CD4-positive, alpha-beta T cell treated with Interleukin-12 subunit alpha and Interleukin-12 subunit beta, for 1 hour (primary cell): ENCODE measurements at regions not wholly inside any gene's neighbourhood (a gene's known extent, or its start where the extent isn't known, plus 50 kb on each side); places are given as distances from the start of the nearest gene placed in this dataset.

Experiments used
- DNase-seq: peaks from one replicate; pipeline ENCODE4 v3.0.0-alpha.2; 2020

DNA sequence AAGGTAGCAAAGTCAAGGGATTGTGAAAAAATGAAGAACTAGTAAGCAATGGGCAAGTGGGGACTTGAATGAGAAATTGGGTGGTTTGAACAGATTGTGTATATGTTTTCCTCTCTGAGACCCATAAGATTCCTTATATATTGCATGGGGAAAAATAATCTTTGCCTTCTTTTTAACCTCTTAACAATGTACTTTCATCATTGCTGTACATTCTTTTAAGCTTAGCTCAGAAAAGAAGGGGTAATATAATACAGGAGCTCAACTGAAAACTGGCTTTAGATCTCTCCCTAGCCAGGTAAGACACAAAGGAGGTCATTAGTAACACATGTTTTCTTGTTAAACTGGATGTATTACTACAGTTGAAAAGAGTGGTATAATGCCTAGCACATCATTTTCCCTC is 287.2 kb downstream of the RNF144B start:
- DNase-seq = no peak

GRCh38 chr6:18675881-18676280 is 288.7 kb downstream of the RNF144B start:
- DNase-seq = no peak

DNA sequence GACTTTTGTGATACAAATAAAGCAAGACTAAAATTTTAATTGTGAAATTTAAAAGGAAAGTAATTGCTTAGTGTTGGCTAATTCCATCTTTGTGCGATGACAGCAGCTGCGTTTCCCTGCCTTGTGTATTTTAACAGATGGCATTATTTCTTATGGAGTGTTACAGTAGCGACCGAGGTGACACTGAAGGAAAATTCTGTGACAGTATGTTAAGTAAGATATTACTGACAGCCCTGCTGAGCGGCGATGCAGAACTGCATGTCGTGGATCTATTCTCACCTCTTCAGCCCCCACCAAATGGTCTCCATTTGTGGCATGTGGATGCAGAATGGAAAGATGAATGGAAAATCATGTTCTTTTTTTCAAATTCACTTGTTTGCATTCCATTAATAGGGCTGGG is 289.4 kb downstream of the RNF144B start:
- DNase-seq = no peak

DNA sequence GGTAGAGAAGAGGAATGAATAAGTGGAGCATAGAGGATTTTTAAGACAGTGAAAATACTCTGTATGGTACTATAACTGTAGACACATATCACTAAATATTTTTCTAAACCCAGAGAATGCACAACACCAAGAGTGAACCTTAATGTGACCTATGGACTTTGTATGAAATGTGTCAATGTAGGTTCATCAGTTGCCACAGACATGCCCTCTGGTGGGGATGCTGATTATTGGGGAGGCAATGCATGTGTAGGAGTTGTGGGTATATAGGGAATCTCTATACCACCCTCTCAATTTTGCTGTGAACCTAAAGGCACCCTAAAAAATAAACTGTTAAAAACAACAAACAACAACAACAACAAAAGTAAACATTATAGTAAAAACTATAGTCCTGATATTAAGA is 293.7 kb downstream of the RNF144B start:
- DNase-seq = no peak

DNA sequence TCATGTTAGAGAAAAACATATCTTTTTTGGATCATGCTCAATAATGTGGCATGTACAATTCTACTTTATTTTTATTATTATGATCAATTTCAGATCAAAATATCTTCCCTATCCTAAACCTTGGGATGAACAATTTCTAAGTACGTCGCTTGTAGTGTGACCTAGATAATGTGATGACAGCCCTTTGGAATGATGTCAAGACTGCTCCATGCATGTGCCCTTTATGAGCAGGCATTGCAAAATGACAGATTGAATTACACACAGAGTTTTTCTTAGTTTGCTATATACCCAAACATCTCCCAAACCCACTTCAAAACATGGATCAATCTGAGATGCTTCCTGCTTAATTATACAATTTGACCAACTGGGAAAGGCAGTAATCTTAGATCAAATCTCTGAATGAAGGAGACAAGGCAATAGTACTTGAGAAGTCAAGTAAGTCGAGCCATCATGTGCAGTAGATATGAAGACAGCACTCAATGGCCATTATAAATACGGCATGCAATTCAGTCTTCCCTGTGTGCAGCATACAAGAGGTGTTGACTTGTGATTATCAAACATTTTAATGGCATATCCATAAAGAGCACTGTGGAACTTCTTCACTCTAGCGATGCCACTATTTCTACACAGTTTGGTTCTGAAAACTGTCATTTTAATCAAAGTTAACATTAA is 294.8 kb downstream of the RNF144B start:
- DNase-seq = no peak

DNA sequence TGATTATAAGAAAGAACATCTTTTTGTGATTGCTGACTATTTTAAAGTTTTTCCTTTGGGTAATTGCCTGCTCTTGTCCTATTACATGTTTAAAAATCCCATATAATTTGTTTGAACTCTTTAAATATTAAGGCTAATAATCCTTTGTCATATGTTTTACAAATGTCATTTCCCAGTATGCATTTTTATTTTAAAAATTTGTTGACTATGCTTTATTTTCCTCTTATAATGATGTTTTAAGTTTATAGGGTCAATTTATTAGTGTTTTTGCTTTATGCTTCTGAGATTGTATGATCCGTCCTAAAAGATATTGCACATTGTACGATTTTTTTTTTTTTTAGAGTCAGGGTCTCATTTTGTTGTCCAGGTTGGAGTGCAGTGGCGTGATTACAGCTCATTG is 297.2 kb downstream of the RNF144B start:
- DNase-seq = no peak

GRCh38 chr6:18692929-18693685 is 306.0 kb downstream of the RNF144B start:
- no peak for DNase-seq

- no peak for DNase-seq
Observed at GRCh38 chr6:18693881-18694280, 306.7 kb downstream of the RNF144B start.

GRCh38 chr6:18703546-18703945 is 316.4 kb downstream of the RNF144B start:
- DNase-seq = no peak

- DNase-seq = no peak
Observed at GRCh38 chr6:18707714-18708439, 320.7 kb downstream of the RNF144B start.

DNA sequence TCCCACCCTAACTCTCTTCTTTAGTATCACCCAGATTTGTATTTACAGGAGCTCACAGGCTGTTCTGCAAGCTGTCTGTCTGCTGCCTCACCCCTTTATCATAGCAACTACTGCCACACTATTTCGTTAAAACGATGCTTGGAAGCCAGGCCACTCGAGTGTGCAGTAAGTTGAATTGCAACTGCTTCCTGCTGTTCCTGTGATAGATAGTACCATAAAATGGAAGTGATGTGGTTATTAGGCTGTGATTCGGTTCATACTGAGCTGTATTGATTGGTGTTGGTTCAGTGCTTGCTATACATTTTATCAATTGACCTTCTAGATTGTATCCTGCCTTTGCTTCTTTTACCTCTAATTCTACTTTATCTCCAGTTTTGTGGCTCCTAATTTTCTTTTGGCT is 325.4 kb downstream of the RNF144B start:
- no peak for DNase-seq

GRCh38 chr6:18720075-18720474 is 332.9 kb downstream of the RNF144B start:
- no peak for DNase-seq

DNA sequence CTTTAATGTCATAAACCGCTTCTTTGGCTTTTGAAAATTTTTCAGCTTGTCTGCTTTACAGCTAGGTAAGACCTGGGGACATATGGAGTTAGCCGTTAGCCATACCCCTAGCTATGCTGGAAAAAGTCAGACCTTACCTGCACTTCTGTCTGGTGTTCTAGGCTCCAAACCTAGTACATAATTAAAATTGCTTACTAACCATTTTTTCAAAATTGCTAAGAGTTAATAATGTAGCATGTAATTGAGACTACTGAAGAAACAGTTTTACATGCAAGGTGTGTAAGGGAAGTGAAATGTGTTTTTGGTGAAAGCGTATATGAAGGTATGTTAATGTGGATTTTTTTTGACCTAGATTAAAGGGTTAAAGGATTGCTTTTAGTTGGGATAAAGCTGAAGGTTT is 336.9 kb downstream of the RNF144B start:
- no peak for DNase-seq

DNA sequence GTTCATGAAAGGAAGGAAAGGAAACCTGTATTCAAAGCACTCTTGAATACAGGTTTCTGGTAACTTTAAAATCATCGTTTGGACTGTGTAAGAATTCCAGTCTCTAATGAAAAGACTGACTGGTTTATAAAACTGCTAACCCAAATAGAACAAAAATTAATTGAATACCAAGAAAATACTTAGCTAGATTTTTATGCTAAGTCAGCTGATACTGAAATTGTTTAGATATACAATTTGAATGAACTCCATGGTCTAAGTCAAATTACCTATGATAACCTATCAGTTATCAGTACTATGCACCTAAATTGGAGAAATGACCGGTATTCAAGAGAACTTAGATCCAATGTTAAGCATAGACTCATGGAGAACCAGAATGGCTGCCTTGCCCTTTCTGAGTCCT is 338.3 kb downstream of the RNF144B start:
- DNase-seq = no peak

- DNase-seq = no peak
Observed at GRCh38 chr6:18733921-18734550, 346.9 kb downstream of the RNF144B start.

DNA sequence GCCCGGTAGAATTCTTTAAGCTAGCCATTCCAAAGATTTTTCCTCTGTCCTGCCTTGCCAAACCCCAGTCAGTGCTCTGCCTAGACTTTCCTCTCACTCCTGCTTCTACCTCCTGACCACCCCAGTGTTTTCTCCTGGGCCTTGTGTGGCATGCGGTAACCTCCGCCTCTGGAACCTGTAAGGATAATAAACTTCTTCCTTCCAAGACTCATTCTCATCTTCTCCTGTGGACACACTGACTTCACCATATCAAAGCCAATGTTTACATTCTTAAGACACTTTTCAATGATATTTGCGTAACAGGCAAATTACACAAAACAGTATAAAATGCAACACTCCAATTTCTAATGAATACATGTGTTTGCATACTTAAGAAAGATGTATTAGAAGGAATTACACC is 354.6 kb downstream of the RNF144B start:
- DNase-seq = no peak

DNA sequence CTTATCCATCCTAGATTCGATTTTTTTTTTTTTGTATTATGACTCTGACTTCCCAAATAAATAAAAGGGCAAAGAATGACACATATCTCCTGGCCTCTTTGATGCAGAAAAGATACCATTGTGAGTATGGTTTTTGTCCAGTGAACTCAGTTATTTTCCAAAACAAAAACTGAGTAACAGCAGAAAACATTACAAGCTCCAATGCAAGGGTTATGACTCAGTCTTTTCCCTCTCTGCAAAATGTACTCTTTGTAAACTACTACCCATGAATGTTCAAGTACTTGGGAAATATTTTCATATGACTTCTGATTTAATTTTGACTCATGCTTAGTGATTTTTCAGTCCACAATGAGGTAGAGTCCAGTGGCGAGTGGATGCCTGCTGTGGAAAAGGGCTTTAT is 355.3 kb downstream of the RNF144B start:
- DNase-seq = no peak

DNA sequence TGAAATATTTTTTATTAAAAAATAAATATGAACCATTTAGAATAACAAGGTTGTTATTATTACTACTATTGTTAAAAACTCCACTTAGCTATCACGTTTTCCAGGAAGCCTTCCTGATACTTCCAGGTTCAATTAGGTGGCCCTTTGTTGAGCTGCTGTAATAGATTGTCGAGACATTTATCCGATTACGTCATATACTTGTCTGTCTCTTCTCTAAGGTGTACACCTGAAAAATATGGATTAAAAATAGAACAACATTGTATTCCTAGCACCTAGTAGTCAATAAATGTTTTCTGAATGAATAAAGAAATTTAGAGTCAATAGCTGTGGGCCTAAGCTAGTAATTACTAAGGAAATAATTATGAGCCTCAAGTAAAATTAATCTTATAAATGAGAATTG is 359.6 kb downstream of the RNF144B start:
- no peak for DNase-seq

DNA sequence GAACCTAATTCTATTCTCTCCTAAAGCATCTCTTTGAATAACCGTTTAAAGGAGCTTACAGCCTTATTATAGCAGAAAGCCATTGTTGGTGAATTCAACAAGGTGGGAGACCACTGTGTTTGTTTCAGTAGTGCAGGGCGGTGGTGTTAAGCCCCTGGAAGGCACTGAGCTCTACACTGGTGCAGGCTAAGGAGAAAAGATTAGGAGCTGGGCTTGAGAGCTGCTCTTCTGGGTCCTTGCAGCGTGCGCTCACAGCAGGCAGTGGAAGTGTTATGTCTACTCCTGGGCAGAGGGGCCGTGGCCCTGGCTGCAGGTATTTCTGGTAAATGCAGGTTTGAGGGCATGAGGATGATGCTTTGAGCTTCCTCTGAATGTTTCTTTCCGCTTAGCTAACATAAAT is 361.2 kb downstream of the RNF144B start:
- no peak for DNase-seq

GRCh38 chr6:18752278-18753068 is 365.3 kb downstream of the RNF144B start:
- DNase-seq = no peak

DNA sequence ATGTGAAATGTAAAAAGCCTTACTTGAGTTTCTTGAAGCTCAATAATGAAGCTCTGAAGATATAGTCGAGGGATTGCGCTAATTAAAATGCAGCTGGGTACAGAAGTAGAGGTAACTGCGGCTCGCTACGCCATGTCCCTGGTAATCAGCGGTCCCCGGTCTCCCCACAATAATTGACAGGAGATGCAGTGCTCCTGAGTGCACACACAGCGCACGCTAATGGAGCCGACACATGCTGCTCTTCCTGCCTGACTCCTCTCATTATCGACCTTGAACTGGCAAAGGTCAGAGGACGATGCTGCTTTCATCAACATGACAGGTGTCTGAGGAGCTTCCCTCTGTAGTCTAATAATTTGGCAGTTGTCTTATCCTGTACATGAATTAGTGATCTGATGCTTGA is 365.9 kb downstream of the RNF144B start:
- DNase-seq = no peak

DNA sequence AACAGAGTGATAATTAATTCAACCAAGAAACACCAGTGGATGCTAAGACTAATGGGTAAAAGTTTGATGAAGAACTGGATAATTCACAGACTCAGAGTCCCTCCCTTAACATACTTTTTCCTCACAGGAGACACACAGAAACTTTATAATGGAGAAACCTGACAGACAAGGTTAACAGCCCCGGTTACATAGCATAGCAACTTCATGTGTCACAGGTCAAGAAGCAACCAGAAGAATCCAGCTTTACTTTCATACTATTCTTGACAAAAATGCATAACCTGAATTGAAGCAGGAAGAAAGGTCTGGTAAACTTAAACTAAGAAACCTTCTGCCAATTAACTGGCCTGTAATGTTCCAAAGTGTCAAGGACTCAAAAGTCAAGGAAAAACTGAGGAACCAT is 375.9 kb downstream of the RNF144B start:
- no peak for DNase-seq

DNA sequence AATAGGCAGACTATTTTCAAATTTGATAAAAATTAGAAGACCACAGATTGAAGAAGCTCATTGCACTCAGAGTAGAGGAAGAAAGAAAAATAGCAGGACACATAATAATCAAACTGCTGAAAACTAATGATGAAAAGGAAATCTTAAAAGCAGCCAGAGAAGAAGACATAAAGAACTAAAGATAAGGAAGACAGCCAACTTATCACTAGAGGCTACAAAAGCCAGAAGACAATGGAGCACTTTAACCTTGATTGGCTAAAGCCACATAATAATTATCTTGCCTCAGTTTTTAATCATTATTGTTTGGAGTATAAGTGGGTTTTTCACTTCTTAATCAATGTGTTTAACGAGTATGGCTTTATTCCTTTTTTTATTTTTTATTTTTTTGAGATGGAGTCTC is 397.6 kb downstream of the RNF144B start:
- no peak for DNase-seq
